ENCODE measurements at regions not wholly inside any gene's neighbourhood (a gene's known extent, or its start where the extent isn't known, plus 50 kb on each side); places are given as distances from the start of the nearest gene placed in this dataset.

DNA sequence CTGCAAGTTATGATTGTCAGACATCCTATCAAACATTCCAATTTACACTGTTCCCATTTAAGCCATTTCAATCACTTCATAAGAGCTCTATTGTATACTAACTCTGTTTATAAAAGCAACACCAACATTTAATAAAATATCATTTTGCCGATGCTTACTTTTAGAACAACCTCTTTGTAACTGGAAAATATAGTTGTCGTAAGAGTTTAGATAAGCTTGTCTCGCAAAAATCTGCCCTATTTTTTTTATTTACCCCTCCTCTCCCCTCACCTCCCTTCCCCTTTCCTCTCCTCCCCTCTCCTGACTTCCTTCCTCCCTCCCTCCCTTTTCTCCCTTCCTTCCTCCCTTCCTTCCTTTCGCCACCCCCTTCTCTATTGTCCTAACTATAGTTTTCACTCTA, 105.7 kb upstream of the PEX5L start:
- H3K4me3 ChIP-seq (ENCODE audit: low read depth, low read length): no peak overlapping the region
- TF ChIP-seq, protein P1, sequence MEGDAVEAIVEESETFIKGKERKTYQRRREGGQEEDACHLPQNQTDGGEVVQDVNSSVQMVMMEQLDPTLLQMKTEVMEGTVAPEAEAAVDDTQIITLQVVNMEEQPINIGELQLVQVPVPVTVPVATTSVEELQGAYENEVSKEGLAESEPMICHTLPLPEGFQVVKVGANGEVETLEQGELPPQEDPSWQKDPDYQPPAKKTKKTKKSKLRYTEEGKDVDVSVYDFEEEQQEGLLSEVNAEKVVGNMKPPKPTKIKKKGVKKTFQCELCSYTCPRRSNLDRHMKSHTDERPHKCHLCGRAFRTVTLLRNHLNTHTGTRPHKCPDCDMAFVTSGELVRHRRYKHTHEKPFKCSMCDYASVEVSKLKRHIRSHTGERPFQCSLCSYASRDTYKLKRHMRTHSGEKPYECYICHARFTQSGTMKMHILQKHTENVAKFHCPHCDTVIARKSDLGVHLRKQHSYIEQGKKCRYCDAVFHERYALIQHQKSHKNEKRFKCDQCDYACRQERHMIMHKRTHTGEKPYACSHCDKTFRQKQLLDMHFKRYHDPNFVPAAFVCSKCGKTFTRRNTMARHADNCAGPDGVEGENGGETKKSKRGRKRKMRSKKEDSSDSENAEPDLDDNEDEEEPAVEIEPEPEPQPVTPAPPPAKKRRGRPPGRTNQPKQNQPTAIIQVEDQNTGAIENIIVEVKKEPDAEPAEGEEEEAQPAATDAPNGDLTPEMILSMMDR (conservative IDR thresholded peaks at IDR 0.05; ENCODE audit: low read depth, low read length): no peak
- DNase-seq (ENCODE audit: low read depth): no peak

DNA sequence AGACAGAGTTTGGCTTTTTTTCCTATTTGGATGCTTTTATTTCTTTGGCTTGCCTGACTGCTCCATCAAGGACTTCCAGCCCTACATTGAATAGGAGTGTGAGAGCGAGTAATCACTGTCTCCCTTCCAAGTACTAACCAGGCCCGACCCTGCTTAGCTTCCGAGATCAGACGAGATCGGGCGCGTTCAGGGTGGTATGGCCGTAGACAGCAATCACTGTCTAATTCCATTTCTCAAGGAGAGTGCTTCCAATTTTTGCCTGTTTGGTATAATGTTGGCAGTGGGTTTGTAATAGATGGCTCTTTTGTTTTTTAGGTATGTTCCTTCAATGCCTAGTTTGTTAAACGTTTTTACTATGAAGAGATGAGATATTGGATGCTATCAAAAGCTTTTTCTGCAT, 125.0 kb upstream of the PEX5L start:
- TF ChIP-seq, protein P1 (conservative IDR thresholded peaks at IDR 0.05; ENCODE audit: low read depth, low read length): no peak
- H3K4me3 ChIP-seq (ENCODE audit: low read depth, low read length): no peak overlapping the region
- DNase-seq (ENCODE audit: low read depth): no peak

DNA sequence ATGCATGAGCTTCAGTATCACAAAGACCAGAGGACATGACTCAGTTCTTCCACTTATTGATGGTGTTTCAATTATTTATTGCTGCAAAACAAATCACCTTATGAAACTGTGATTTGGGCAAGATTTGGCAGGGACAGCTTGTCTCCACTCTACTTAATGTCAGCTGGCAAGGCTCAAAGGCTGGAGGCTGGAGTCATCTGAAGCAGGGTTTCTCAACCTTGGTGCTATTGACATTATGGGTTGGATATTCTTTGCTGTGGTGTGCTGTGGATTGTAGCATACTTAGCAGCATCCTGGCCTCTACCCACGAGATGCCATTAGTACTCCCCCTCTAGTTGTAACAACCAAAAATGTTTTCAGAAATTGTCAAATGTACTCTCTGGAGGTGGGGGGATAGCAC, 138.8 kb upstream of the PEX5L start:
- no peak for DNase-seq (ENCODE audit: low read depth)
- TF ChIP-seq, protein P1 (conservative IDR thresholded peaks at IDR 0.05; ENCODE audit: low read depth, low read length): no peak

DNA sequence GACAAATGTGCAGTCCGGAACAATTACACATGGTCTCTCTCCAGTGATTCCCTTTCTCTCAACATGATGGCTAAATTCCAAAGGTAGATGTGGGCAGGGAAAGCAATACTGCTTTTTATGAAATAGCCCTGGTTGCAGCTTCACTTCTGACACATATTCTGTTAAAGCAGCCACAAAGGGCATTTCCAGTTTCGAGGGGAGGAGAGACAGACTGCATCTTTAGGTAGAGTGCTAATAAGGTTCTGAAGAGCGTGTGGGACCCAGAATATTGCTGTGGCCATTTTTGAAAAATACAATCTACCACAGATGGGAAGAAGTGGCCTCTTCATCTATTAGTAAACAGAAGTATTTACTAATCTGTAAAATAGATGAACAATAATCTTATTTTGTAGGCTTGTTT, 139.3 kb upstream of the PEX5L start:
- TF ChIP-seq, protein P1 (conservative IDR thresholded peaks at IDR 0.05; ENCODE audit: low read depth, low read length): no peak
- DNase-seq (ENCODE audit: low read depth): no peak
- H3K4me3 ChIP-seq (ENCODE audit: low read depth, low read length): no peak overlapping the region

More for the DNA sequence above, 138.8 kb upstream of the PEX5L start:
- H3K4me3 ChIP-seq (ENCODE audit: low read depth, low read length): no peak overlapping the region

DNA sequence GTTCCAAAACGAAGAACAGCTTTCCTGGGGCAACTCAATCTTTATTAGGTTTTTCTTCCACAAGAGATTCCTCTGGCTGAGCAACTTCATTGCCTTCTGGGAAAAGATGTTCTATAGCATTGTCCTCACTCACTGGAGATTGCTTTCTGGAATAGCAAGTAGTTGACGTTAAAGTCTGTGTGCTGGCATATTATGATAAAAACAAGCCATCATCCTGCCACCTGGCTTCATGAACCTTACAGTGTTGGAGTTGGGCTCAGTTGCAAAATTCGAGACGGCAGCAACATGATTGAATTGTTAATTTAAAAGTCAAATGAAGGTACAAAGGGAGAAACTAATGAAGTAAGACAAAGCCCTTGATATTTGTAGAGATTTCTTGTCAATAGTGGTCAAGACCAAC, 140.5 kb upstream of the PEX5L start:
- no peak for DNase-seq (ENCODE audit: low read depth)
- no peak overlapping the region for H3K4me3 ChIP-seq (ENCODE audit: low read depth, low read length)
- TF ChIP-seq, protein P1 (conservative IDR thresholded peaks at IDR 0.05; ENCODE audit: low read depth, low read length): no peak

DNA sequence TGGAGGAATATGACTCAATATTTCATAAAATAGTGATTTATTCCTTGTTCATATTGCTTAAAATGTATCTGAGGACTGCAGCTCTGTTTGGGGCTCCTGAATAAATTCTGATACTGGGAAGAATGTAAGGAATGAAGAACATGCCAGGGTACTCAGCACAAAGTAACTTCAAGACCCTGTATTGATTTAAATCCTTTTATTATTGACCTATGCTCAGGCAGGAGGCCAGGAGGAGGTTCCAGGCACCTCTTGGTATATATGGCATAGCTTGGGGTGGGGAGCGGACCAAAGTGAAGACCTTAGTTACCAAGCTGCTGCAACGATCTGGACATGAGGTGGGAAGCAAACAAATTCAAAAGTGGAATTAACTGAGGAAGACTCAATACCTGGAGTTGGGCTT, 142.8 kb upstream of the PEX5L start:
- TF ChIP-seq, protein P1 (conservative IDR thresholded peaks at IDR 0.05; ENCODE audit: low read depth, low read length): no peak
- no peak overlapping the region for H3K4me3 ChIP-seq (ENCODE audit: low read depth, low read length)
- DNase-seq (ENCODE audit: low read depth): no peak

DNA sequence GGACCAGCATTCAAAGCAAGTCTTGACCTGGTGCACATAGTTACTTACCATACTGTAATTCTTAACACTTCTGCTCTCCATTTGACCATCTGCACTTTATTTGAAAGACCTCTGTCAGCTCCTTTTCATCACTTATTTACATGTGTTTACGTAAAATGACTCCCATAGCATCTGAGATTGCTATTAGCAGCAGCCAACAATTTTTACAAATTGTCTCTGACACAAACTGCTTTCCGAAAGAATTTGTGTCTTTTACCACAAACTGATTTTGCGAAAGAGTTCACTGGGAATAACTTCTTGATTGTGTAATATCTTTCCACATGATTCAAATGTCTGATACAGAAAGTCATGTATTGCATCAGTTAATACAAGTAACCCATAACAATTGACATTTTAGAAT, 144.1 kb upstream of the PEX5L start:
- no peak overlapping the region for H3K4me3 ChIP-seq (ENCODE audit: low read depth, low read length)
- TF ChIP-seq, protein P1 (conservative IDR thresholded peaks at IDR 0.05; ENCODE audit: low read depth, low read length): no peak
- DNase-seq (ENCODE audit: low read depth): no peak
